Choroid plexus epithelial cell (primary cell): ENCODE measurements at regions not wholly inside any gene's neighbourhood (a gene's known extent, or its start where the extent isn't known, plus 50 kb on each side); places are given as distances from the start of the nearest gene placed in this dataset.
"Not testable (repeated sequence)": the region's sequence is repeated elsewhere in the genome, so short reads cannot be mapped to it uniquely, and the experiment has no call there.

ENCODE experiments used
- DNase-seq: peaks from one replicate; pipeline ENCODE4 v3.0.0-alpha.2; 2010; ENCODE audit warnings: low read depth
- H3K4me3 ChIP-seq: 2 replicates; pipeline ENCODE4 v1.5.1; 2011; ENCODE audit warnings: low read depth, mild to moderate bottlenecking, control low read depth, low read length, moderate library complexity
- CTCF ChIP-seq: conservative IDR thresholded peaks from 2 replicates; pipeline ENCODE4 v1.5.1; 2011; ENCODE audit warnings: low read depth, mild to moderate bottlenecking, control low read depth, inconsistent platforms, low read length, moderate library complexity

GRCh38 chr12:114073076-114073475 is 107.0 kb upstream of the RBM19 start:
- no peak for TF ChIP-seq CTCF
- no peak for DNase-seq
- no peak overlapping the region for H3K4me3 ChIP-seq

- TF ChIP-seq CTCF, result no peak
- no peak for DNase-seq
- no peak overlapping the region for H3K4me3 ChIP-seq
These were observed 103.4 kb upstream of the RBM19 start for GRCh38 chr12:114069507-114069906.

- DNase-seq, result no peak
- no peak overlapping the region for H3K4me3 ChIP-seq
- no peak for TF ChIP-seq CTCF
These were observed 98.4 kb upstream of the RBM19 start for GRCh38 chr12:114064497-114064896.

GRCh38 chr12:114064034-114064433 is 97.9 kb upstream of the RBM19 start:
- not testable (repeated sequence) for DNase-seq, H3K4me3 ChIP-seq

GRCh38 chr12:114063435-114063834 is 97.3 kb upstream of the RBM19 start:
- no peak for DNase-seq
- H3K4me3 ChIP-seq, result no peak overlapping the region
- TF ChIP-seq CTCF, result no peak

- not testable (repeated sequence) for DNase-seq, H3K4me3 ChIP-seq
These were observed 90.2 kb upstream of the RBM19 start for GRCh38 chr12:114056351-114056750.

- H3K4me3 ChIP-seq, result no peak overlapping the region
- no peak for DNase-seq
- TF ChIP-seq CTCF, result no peak
These were observed 88.9 kb upstream of the RBM19 start for GRCh38 chr12:114054982-114055381.

- no peak for TF ChIP-seq CTCF
- no peak for DNase-seq
- no peak overlapping the region for H3K4me3 ChIP-seq
These were observed 80.3 kb upstream of the RBM19 start for GRCh38 chr12:114046236-114046998.
